ENCODE measurements at regions not wholly inside any gene's neighbourhood (a gene's known extent, or its start where the extent isn't known, plus 50 kb on each side); places are given as distances from the start of the nearest gene placed in this dataset.

GRCh38 chr10:61098966-61099365, 155.0 kb upstream of the RHOBTB1 start:
- no peak for TF ChIP-seq POLR2A (IDR thresholded peaks at IDR 0.05; ENCODE audit: low read length)
- TF ChIP-seq NR3C1 (IDR thresholded peaks at IDR 0.05) = no peak
- TF ChIP-seq ZSCAN20 (CRISPR knock-in tag; IDR thresholded peaks at IDR 0.05) = no peak
- no peak for TF ChIP-seq REST (IDR thresholded peaks at IDR 0.05)
- TF ChIP-seq KDM5A (IDR thresholded peaks at IDR 0.05) = no peak
- TF ChIP-seq CTCF (IDR thresholded peaks at IDR 0.05) = no peak
- no peak for TF ChIP-seq MAFK (IDR thresholded peaks at IDR 0.05; ENCODE audit: partially characterized antibody)
- no peak for TF ChIP-seq CHD4 (IDR thresholded peaks at IDR 0.05; ENCODE audit: borderline replicate concordance)
- TF ChIP-seq CHD2 (IDR thresholded peaks at IDR 0.05; ENCODE audit: low read length, partially characterized antibody) = no peak
- no peak for TF ChIP-seq HMGXB4 (CRISPR knock-in tag; IDR thresholded peaks at IDR 0.05; ENCODE audit: borderline replicate concordance)
- no peak for TF ChIP-seq CEBPB (IDR thresholded peaks at IDR 0.05)
- TF ChIP-seq KDM1A (IDR thresholded peaks at IDR 0.05; ENCODE audit: low read depth) = no peak

Measured in A549 (cell line).